22Rv1 (cell line): ENCODE measurements at regions not wholly inside any gene's neighbourhood (a gene's known extent, or its start where the extent isn't known, plus 50 kb on each side); places are given as distances from the start of the nearest gene placed in this dataset.

Experiments used
- H3K27ac ChIP-seq: fragments of 450-650 bp; 2 replicates; pipeline ENCODE4 v1.5.1; 2017
- ZFX ChIP-seq: fragments of 450-650 bp; IDR thresholded peaks from 2 replicates; pipeline ENCODE4 v1.6.1; 2017; ENCODE audit warnings: antibody characterized with exemption, borderline replicate concordance
- TF ChIP-seq, protein P1 (sequence below): fragments of 450-650 bp; IDR thresholded peaks from 2 replicates; pipeline ENCODE4 v1.5.1; 2017; ENCODE audit warnings: mild to moderate bottlenecking

GRCh38 chr13:76474966-76475365 lies 411.2 kb downstream of the KCTD12 start:
- TF ChIP-seq ZFX = no peak
- H3K27ac ChIP-seq = no peak overlapping the region

- TF ChIP-seq ZFX = no peak
- TF ChIP-seq, protein P1, sequence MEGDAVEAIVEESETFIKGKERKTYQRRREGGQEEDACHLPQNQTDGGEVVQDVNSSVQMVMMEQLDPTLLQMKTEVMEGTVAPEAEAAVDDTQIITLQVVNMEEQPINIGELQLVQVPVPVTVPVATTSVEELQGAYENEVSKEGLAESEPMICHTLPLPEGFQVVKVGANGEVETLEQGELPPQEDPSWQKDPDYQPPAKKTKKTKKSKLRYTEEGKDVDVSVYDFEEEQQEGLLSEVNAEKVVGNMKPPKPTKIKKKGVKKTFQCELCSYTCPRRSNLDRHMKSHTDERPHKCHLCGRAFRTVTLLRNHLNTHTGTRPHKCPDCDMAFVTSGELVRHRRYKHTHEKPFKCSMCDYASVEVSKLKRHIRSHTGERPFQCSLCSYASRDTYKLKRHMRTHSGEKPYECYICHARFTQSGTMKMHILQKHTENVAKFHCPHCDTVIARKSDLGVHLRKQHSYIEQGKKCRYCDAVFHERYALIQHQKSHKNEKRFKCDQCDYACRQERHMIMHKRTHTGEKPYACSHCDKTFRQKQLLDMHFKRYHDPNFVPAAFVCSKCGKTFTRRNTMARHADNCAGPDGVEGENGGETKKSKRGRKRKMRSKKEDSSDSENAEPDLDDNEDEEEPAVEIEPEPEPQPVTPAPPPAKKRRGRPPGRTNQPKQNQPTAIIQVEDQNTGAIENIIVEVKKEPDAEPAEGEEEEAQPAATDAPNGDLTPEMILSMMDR = no peak
Measured at GRCh38 chr13:76474356-76474755, 411.8 kb downstream of the KCTD12 start.

GRCh38 chr13:76473552-76474134 lies 412.6 kb downstream of the KCTD12 start:
- TF ChIP-seq, protein P1 = peak; percentile 85
- no peak for TF ChIP-seq ZFX
- no peak overlapping the region for H3K27ac ChIP-seq

More at GRCh38 chr13:76474356-76474755, 411.8 kb downstream of the KCTD12 start:
- no peak overlapping the region for H3K27ac ChIP-seq

DNA sequence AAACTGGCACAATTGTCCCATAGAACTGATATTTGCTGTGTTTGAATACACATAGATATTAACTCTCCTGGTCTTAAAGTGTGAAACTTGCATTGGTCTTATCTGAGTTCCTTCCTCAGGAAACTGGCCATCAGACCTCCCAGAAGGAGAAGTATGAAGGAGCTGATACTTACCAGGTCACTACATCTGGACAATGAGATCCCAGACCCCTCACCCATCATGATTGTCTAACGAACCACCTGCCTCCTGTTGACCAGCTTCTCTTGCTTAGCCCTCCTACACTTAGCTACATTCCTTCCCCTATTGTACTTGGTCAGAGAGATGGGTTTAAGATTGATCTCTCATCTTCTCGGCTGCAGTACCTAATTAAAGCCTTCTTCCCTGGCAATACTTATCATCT lies 413.3 kb downstream of the KCTD12 start:
- H3K27ac ChIP-seq = no peak overlapping the region
- TF ChIP-seq ZFX = no peak
- TF ChIP-seq, protein P1 = no peak

DNA sequence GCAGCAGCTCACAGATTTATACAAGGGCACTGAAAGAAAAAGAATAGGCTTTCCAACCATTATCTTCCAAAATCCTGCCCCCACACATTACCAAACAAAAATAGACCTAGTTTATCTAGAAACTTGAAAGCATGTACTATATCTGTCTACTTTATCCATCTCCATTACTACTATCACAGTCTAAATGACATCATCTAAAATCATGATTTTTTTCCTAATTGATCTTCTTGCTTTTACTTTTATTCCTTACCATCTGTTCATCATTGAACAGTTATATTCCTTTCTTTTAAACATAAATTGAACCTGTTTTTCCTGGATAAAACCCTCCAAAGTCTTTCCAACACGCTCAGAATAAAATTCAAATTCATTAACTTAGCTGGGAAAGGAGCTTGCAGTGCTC lies 414.7 kb downstream of the KCTD12 start:
- TF ChIP-seq, protein P1 = no peak
- TF ChIP-seq ZFX = no peak
- no peak overlapping the region for H3K27ac ChIP-seq

GRCh38 chr13:76470991-76471390 lies 415.2 kb downstream of the KCTD12 start:
- TF ChIP-seq, protein P1 = no peak
- TF ChIP-seq ZFX = no peak
- no peak overlapping the region for H3K27ac ChIP-seq

GRCh38 chr13:76466043-76466442 lies 420.2 kb downstream of the KCTD12 start:
- no peak overlapping the region for H3K27ac ChIP-seq
- TF ChIP-seq, protein P1 = no peak
- no peak for TF ChIP-seq ZFX

DNA sequence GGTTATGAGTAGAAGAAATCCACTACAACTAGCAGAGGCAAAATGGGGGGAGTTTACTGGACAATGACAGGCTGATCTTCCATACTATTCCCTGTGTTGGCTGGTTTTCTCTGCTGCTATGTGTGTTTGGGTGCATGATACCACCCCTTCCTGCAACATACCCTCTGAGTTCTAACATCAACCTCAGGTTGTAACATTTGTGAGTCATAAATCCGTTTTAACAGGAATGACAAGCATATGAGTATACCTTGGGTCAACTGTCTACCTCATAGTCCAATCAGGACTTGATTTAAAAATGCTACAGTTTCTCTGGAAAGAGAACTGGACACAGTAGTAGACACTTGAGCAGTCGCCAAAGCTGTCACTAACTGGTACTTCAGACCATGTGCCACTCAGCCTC lies 422.9 kb downstream of the KCTD12 start:
- H3K27ac ChIP-seq = no peak overlapping the region
- no peak for TF ChIP-seq ZFX
- TF ChIP-seq, protein P1 = no peak
